OCI-LY7 (cell line): ENCODE measurements at regions not wholly inside any gene's neighbourhood (a gene's known extent, or its start where the extent isn't known, plus 50 kb on each side); places are given as distances from the start of the nearest gene placed in this dataset.

Source experiments
- BruUV-seq: library from RNA; stranded (reverse); fragments of 400-500 nt; replicated peaks from 2 replicates; lab custom pipeline; 2021; lab: Mats Ljungman, UMichigan
- CTCF ChIA-PET: fragments of 300-600 bp; sonication (Branson Sonifier 250); formaldehyde crosslinking; loops from one replicate; lab custom pipeline; 2022; ENCODE audit warnings: antibody characterized with exemption; ENCODE audit not compliant: unreplicated experiment; lab: Charles Lee
- POLR2A ChIA-PET: fragments of 300-600 bp; sonication (Branson Sonifier 250); formaldehyde crosslinking; loops from one replicate; lab custom pipeline; 2022; ENCODE audit warnings: antibody characterized with exemption; lab: Charles Lee
- DNase-seq: peaks from one replicate; pipeline ENCODE4 v3.0.0-alpha.2; 2015; ENCODE audit warnings: low spot score
- H2AFZ ChIP-seq: fragments of 200-600 bp; sonication (generic), shearing (Covaris generic); 2 replicates; pipeline ENCODE4 v1.6.1; 2014; ENCODE audit warnings: mild to moderate bottlenecking, antibody characterized with exemption, low read length, moderate library complexity
- H3K27ac ChIP-seq: fragments of 200-600 bp; sonication (generic); 2 replicates; pipeline ENCODE4 v1.5.1; 2014; ENCODE audit warnings: mixed run types, low read depth, mild to moderate bottlenecking, moderate library complexity, low read length, inconsistent platforms; ENCODE audit not compliant: poor library complexity, severe bottlenecking
- H3K36me3 ChIP-seq: fragments of 200-600 bp; sonication (generic); 2 replicates; pipeline ENCODE4 v1.6.1; 2014; ENCODE audit warnings: mild to moderate bottlenecking, antibody characterized with exemption, low read length, moderate library complexity, mixed read lengths; ENCODE audit not compliant: insufficient read depth
- H3K4me1 ChIP-seq: fragments of 200-600 bp; sonication (generic); 2 replicates; pipeline ENCODE4 v1.5.1; 2014; ENCODE audit warnings: mild to moderate bottlenecking, low read length; ENCODE audit not compliant: insufficient read depth, poor library complexity, severe bottlenecking
- H3K4me2 ChIP-seq: fragments of 200-600 bp; sonication (generic); 2 replicates; pipeline ENCODE4 v1.6.1; 2014; ENCODE audit warnings: mild to moderate bottlenecking, low read length
- H3K4me3 ChIP-seq: fragments of 200-600 bp; sonication (generic); 2 replicates; pipeline ENCODE4 v1.5.1; 2014; ENCODE audit warnings: mild to moderate bottlenecking, low read depth, low read length; ENCODE audit not compliant: poor library complexity, severe bottlenecking
- H3K79me2 ChIP-seq: fragments of 200-600 bp; sonication (generic); 2 replicates; pipeline ENCODE4 v1.6.1; 2016; ENCODE audit warnings: low read depth, mild to moderate bottlenecking, low read length, moderate library complexity, mixed read lengths; ENCODE audit not compliant: insufficient read depth
- H3K9me2 ChIP-seq: fragments of 200-600 bp; sonication (generic); 2 replicates; pipeline ENCODE4 v1.6.1; 2016; ENCODE audit warnings: mild to moderate bottlenecking, low read length, mixed read lengths; ENCODE audit not compliant: insufficient read depth
- H3K9me3 ChIP-seq: fragments of 200-600 bp; sonication (generic); 2 replicates; pipeline ENCODE4 v1.6.1; 2014; ENCODE audit warnings: mild to moderate bottlenecking, mixed run types, low read length, mixed read lengths
- H4K20me1 ChIP-seq: fragments of 200-600 bp; sonication (generic); 2 replicates; pipeline ENCODE4 v1.6.1; 2014; ENCODE audit warnings: mild to moderate bottlenecking, antibody characterized with exemption, low read length, moderate library complexity, mixed read lengths; ENCODE audit not compliant: insufficient read depth
- CTCF ChIP-seq: fragments of 200-600 bp; sonication (generic); conservative IDR thresholded peaks from 2 replicates; pipeline ENCODE4 v1.5.1; 2014; ENCODE audit warnings: mild to moderate bottlenecking, antibody characterized with exemption, low read length, moderate library complexity, mixed read lengths
- EZH2phosphoT487 ChIP-seq: fragments of 200-600 bp; sonication (generic); IDR thresholded peaks from 2 replicates; pipeline ENCODE4 v1.6.1; 2018; ENCODE audit warnings: low read depth, borderline replicate concordance, mild to moderate bottlenecking, mixed run types, antibody characterized with exemption, low read length, moderate library complexity, mixed read lengths
- intact Hi-C: fragments of 100-400 bp; cut with micrococcal nuclease; formaldehyde crosslinking; loops from one replicate; pipeline ENCODE4 v1.10.0; 2022; ENCODE audit not compliant: unreplicated experiment

GRCh38 chr3:120854908-120855526 is 53.0 kb upstream of the STXBP5L start:
- intact Hi-C loops = no loop called here
- Histone ChIP-seq H2AFZ (no peak overlapping the region), H3K79me2 (no peaks in the 10 kb centered on the region), H3K9me3 (no peaks in the 10 kb centered on the region), H3K4me1 (peaks cover 9% of the 10 kb centered on the region), H3K9me2 (no peaks in the 10 kb centered on the region), H3K36me3 (no peaks in the 10 kb centered on the region), H4K20me1 (no peaks in the 10 kb centered on the region), H3K4me3 (no peak overlapping the region), H3K27ac (no peak overlapping the region), H3K4me2 (no peak overlapping the region)
- BruUV-seq = no TSS peak
- ChIA-PET POLR2A (interaction anchor here (0.6 kb wide), 1 partner anchor 552 kb away, joined by 3 read pairs; no protein-coding TSS in a partner anchor), CTCF (no interaction called here)
- DNase-seq = no peak
- no peak for TF ChIP-seq EZH2phosphoT487
- no peak for TF ChIP-seq CTCF

GRCh38 chr3:120855665-120856437 is 52.2 kb upstream of the STXBP5L start:
- intact Hi-C loops = no loop called here
- Histone ChIP-seq H3K27ac (no peak overlapping the region), H3K4me1 (peaks cover 9% of the 10 kb centered on the region), H3K4me2 (no peak overlapping the region), H2AFZ (no peak overlapping the region), H4K20me1 (no peaks in the 10 kb centered on the region), H3K9me2 (no peaks in the 10 kb centered on the region), H3K36me3 (no peaks in the 10 kb centered on the region), H3K4me3 (no peak overlapping the region), H3K79me2 (no peaks in the 10 kb centered on the region), H3K9me3 (no peaks in the 10 kb centered on the region)
- no TSS peak for BruUV-seq
- no peak for DNase-seq
- POLR2A ChIA-PET = no interaction called here
- CTCF ChIA-PET = interaction anchor here (0.6 kb wide), 1 partner anchor 168 kb away, joined by 3 read pairs; no protein-coding TSS in a partner anchor
- TF ChIP-seq EZH2phosphoT487 = no peak
- no peak for TF ChIP-seq CTCF
